Breast epithelium (tissue), 3 donors: ENCODE measurements at regions not wholly inside any gene's neighbourhood (a gene's known extent, or its start where the extent isn't known, plus 50 kb on each side); places are given as distances from the start of the nearest gene placed in this dataset.

Experiments
- CTCF ChIP-seq, 3 donors: fragments of 450-650 bp; IDR thresholded peaks; one replicate each; pipeline ENCODE4 v1.5.1; 2016 to 2017; ENCODE audit warnings: antibody characterized with exemption in 3 of 3, mild to moderate bottlenecking in 3 of 3, moderate library complexity in 3 of 3
- POLR2A ChIP-seq: fragments of 450-650 bp; IDR thresholded peaks from one replicate; pipeline ENCODE4 v1.6.1; 2016; ENCODE audit warnings: antibody characterized with exemption, mild to moderate bottlenecking, moderate library complexity
- POLR2AphosphoS5 ChIP-seq, 3 donors: sonication (generic); formaldehyde crosslinking; IDR thresholded peaks; one replicate each; pipeline ENCODE4 v1.6.1; 2017; ENCODE audit warnings: antibody characterized with exemption in 3 of 3

- TF ChIP-seq POLR2AphosphoS5 (IDR thresholded peaks at IDR 0.05) (no peak), CTCF (IDR thresholded peaks at IDR 0.05) (no peak), POLR2A (no peak)
Observed at GRCh38 chr9:28249424-28249823, 676.1 kb upstream of the C9orf72 start.
